NCI-H748 (cell line): ENCODE measurements at regions not wholly inside any gene's neighbourhood (a gene's known extent, or its start where the extent isn't known, plus 50 kb on each side); places are given as distances from the start of the nearest gene placed in this dataset.
A peak's percentile ranks its signal among the peaks of the same experiment; 100 is the strongest.

ENCODE experiments used
- DNase-seq: peaks from one replicate; lab custom pipeline; 2025; ENCODE audit not compliant: unreplicated experiment; lab: John Stamatoyannopoulos, UW

GRCh38 chr1:62917314-62917713 lies 133.4 kb downstream of the ATG4C start:
- DNase-seq: no peak

- no peak for DNase-seq
Observed at GRCh38 chr1:62917805-62918204, 133.9 kb downstream of the ATG4C start.

- DNase-seq: no peak
Observed at GRCh38 chr1:62918700-62919099, 134.8 kb downstream of the ATG4C start.

- no peak for DNase-seq
Observed at GRCh38 chr1:62922006-62922405, 138.1 kb downstream of the ATG4C start.

GRCh38 chr1:62924983-62925790 lies 141.3 kb downstream of the ATG4C start:
- no peak for DNase-seq

GRCh38 chr1:62926681-62927252 lies 142.8 kb downstream of the ATG4C start:
- no peak for DNase-seq

GRCh38 chr1:62928885-62929284 lies 145.0 kb downstream of the ATG4C start:
- no peak for DNase-seq

- DNase-seq: no peak
Observed at GRCh38 chr1:62937634-62938296, 153.8 kb downstream of the ATG4C start.

- no peak for DNase-seq
Observed at GRCh38 chr1:62941780-62942179, 157.8 kb downstream of the ATG4C start.

GRCh38 chr1:62946511-62946910 lies 162.6 kb downstream of the ATG4C start:
- DNase-seq: no peak

GRCh38 chr1:62951428-62951827 lies 167.5 kb downstream of the ATG4C start:
- peak; percentile 19 for DNase-seq

- no peak for DNase-seq
Observed at GRCh38 chr1:62952596-62952995, 168.7 kb downstream of the ATG4C start.

GRCh38 chr1:62953633-62954032 lies 169.7 kb downstream of the ATG4C start:
- no peak for DNase-seq

- no peak for DNase-seq
Observed at GRCh38 chr1:62954758-62955157, 170.8 kb downstream of the ATG4C start.

GRCh38 chr1:62955666-62956065 lies 171.7 kb downstream of the ATG4C start:
- no peak for DNase-seq

GRCh38 chr1:62962014-62962812 lies 178.3 kb downstream of the ATG4C start:
- DNase-seq: peak; percentile 17

- peak; percentile 61 for DNase-seq
Observed at GRCh38 chr1:62962901-62963776, 179.2 kb downstream of the ATG4C start.

- no peak for DNase-seq
Observed at GRCh38 chr1:62964141-62964540, 180.2 kb downstream of the ATG4C start.

GRCh38 chr1:62967031-62967430 lies 183.1 kb downstream of the ATG4C start:
- no peak for DNase-seq

GRCh38 chr1:62977366-62977765 lies 193.4 kb downstream of the ATG4C start:
- DNase-seq: no peak
